Erythroblast (primary cell): ENCODE measurements at regions not wholly inside any gene's neighbourhood (a gene's known extent, or its start where the extent isn't known, plus 50 kb on each side); places are given as distances from the start of the nearest gene placed in this dataset.

Source experiments
- GATA1 ChIP-seq: IDR thresholded peaks from 2 replicates; pipeline ENCODE4 v1.6.1; 2011; ENCODE audit warnings: low read depth, mild to moderate bottlenecking, control low read depth, low read length, moderate library complexity
- POLR2A ChIP-seq: IDR thresholded peaks from 2 replicates; pipeline ENCODE4 v1.6.1; 2011; ENCODE audit warnings: mild to moderate bottlenecking, low read length

GRCh38 chr9:647522-647921 is 194.0 kb upstream of the DMRT1 start:
- no peak for TF ChIP-seq POLR2A
- no peak for TF ChIP-seq GATA1
